ENCODE measurements at regions not wholly inside any gene's neighbourhood (a gene's known extent, or its start where the extent isn't known, plus 50 kb on each side); places are given as distances from the start of the nearest gene placed in this dataset.

GRCh38 chr1:98211271-98211845 is 290.5 kb upstream of the DPYD start:
- Histone ChIP-seq H3K36me3 (ENCODE audit: control insufficient read depth in 5 of 5, insufficient read depth in 5 of 5, low read length in 5 of 5) (no peaks in the 10 kb centered on the region), H3K4me1 (ENCODE audit: control insufficient read depth in 5 of 5, insufficient read depth in 5 of 5, low read length in 5 of 5) (no peaks in the 10 kb centered on the region), H3K9ac (ENCODE audit: low read length in 5 of 5) (no peak overlapping the region), H3K4me3 (ENCODE audit: low read depth in 1 of 5, low read length in 5 of 5) (no peak overlapping the region), H3K9me3 (ENCODE audit: control insufficient read depth in 5 of 5, low read length in 5 of 5) (no peaks in the 10 kb centered on the region), H3K27ac (ENCODE audit: low read depth, low read length) (no peak overlapping the region), H3K27me3 (ENCODE audit: control insufficient read depth in 5 of 5, insufficient read depth in 4 of 5, low read length in 5 of 5) (no peaks in the 10 kb centered on the region)

- H3K27ac ChIP-seq (ENCODE audit: low read depth, low read length) = no peak overlapping the region
- H3K9ac ChIP-seq (ENCODE audit: low read length in 5 of 5) = no peak overlapping the region
- H3K4me1 ChIP-seq (ENCODE audit: control insufficient read depth in 5 of 5, insufficient read depth in 5 of 5, low read length in 5 of 5) = no peaks in the 10 kb centered on the region
- no peaks in the 10 kb centered on the region for H3K36me3 ChIP-seq (ENCODE audit: control insufficient read depth in 5 of 5, insufficient read depth in 5 of 5, low read length in 5 of 5)
- H3K4me3 ChIP-seq (ENCODE audit: low read depth in 1 of 5, low read length in 5 of 5) = no peak overlapping the region
- H3K27me3 ChIP-seq (ENCODE audit: control insufficient read depth in 5 of 5, insufficient read depth in 4 of 5, low read length in 5 of 5) = no peaks in the 10 kb centered on the region
- no peaks in the 10 kb centered on the region for H3K9me3 ChIP-seq (ENCODE audit: control insufficient read depth in 5 of 5, low read length in 5 of 5)
Observed at GRCh38 chr1:98210563-98210962, 289.7 kb upstream of the DPYD start.

DNA sequence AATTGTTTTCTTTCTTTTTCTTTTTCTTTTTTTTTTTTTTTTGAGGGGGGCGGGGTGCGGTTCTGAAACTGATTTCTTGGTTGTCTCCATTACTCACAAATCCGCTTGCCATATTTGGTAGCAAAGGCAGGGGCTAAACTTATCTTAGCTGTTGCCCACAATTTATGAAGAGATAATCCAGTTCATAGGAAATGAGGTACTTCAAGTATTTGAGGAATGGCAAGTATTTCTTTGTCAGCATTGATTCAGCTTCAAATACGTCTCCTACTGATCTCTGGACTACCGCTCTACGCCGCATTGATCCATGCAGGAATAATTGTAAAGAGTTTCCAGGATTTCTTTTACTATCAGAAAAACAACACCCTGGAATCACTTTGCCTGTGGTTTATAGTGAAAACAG is 289.2 kb upstream of the DPYD start:
- Histone ChIP-seq H3K36me3 (ENCODE audit: control insufficient read depth in 5 of 5, insufficient read depth in 5 of 5, low read length in 5 of 5) (no peaks in the 10 kb centered on the region), H3K4me1 (ENCODE audit: control insufficient read depth in 5 of 5, insufficient read depth in 5 of 5, low read length in 5 of 5) (no peaks in the 10 kb centered on the region), H3K27me3 (ENCODE audit: control insufficient read depth in 5 of 5, insufficient read depth in 4 of 5, low read length in 5 of 5) (no peaks in the 10 kb centered on the region), H3K27ac (ENCODE audit: low read depth, low read length) (no peak overlapping the region), H3K9ac (ENCODE audit: low read length in 5 of 5) (no peak overlapping the region), H3K4me3 (ENCODE audit: low read depth in 1 of 5, low read length in 5 of 5) (no peak overlapping the region), H3K9me3 (ENCODE audit: control insufficient read depth in 5 of 5, low read length in 5 of 5) (no peaks in the 10 kb centered on the region)

DNA sequence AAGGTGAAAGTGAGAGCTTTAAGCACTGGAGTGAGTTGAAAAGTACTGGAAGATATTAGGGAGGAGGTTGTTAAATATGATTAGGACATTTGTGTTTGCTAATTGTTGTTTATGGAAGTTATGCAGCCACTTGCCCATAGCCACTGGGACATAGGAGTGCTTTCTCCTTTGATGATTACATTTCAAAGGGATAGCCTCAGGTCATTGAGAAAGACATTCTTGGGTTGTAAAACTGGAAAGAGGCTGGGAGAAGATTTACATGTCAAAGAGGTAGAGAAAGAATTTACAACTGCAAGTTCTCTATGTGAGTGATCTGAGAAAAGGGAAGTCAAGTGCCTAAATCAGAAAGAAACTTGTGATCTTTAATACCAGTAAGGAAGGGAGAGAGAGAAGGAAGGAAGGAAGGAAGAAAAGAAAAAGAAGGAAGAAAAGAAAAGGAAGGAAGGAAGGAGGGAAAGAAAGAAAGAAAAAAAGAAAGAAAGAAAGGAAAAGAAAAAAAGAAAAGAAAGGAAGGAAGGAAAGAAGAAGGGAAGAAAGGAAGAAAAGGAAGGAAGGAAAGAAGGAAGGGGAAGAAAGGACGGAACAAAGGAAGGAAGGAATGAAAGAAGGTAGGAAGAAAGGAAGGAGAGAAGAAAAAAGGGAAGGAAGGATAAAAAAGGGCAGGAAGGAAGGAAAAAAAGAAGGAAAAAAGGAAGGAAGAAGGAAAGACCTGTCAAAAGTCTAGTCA is 284.6 kb upstream of the DPYD start:
- Histone ChIP-seq H3K27me3 (ENCODE audit: control insufficient read depth in 5 of 5, insufficient read depth in 4 of 5, low read length in 5 of 5) (no peaks in the 10 kb centered on the region), H3K9ac (ENCODE audit: low read length in 5 of 5) (no peak overlapping the region), H3K36me3 (ENCODE audit: control insufficient read depth in 5 of 5, insufficient read depth in 5 of 5, low read length in 5 of 5) (no peaks in the 10 kb centered on the region), H3K4me1 (ENCODE audit: control insufficient read depth in 5 of 5, insufficient read depth in 5 of 5, low read length in 5 of 5) (no peaks in the 10 kb centered on the region), H3K9me3 (ENCODE audit: control insufficient read depth in 5 of 5, low read length in 5 of 5) (no peaks in the 10 kb centered on the region), H3K27ac (ENCODE audit: low read depth, low read length) (no peak overlapping the region), H3K4me3 (ENCODE audit: low read depth in 1 of 5, low read length in 5 of 5) (no peak overlapping the region)

- no peaks in the 10 kb centered on the region for H3K27me3 ChIP-seq (ENCODE audit: control insufficient read depth in 5 of 5, insufficient read depth in 4 of 5, low read length in 5 of 5)
- H3K4me3 ChIP-seq (ENCODE audit: low read depth in 1 of 5, low read length in 5 of 5) = no peak overlapping the region
Observed at GRCh38 chr1:98203466-98203865, 282.6 kb upstream of the DPYD start.

GRCh38 chr1:98201666-98202081 is 280.8 kb upstream of the DPYD start:
- H3K9ac ChIP-seq (ENCODE audit: low read length in 5 of 5) = no peak overlapping the region
- no peaks in the 10 kb centered on the region for H3K27me3 ChIP-seq (ENCODE audit: control insufficient read depth in 5 of 5, insufficient read depth in 4 of 5, low read length in 5 of 5)
- H3K9me3 ChIP-seq (ENCODE audit: control insufficient read depth in 5 of 5, low read length in 5 of 5) = no peaks in the 10 kb centered on the region
- no peaks in the 10 kb centered on the region for H3K36me3 ChIP-seq (ENCODE audit: control insufficient read depth in 5 of 5, insufficient read depth in 5 of 5, low read length in 5 of 5)
- H3K4me3 ChIP-seq (ENCODE audit: low read depth in 1 of 5, low read length in 5 of 5) = no peak overlapping the region
- H3K27ac ChIP-seq (ENCODE audit: low read depth, low read length) = no peak overlapping the region
- no peaks in the 10 kb centered on the region for H3K4me1 ChIP-seq (ENCODE audit: control insufficient read depth in 5 of 5, insufficient read depth in 5 of 5, low read length in 5 of 5)

More at GRCh38 chr1:98203466-98203865, 282.6 kb upstream of the DPYD start:
- Histone ChIP-seq H3K9ac (ENCODE audit: low read length in 5 of 5) (no peak overlapping the region), H3K9me3 (ENCODE audit: control insufficient read depth in 5 of 5, low read length in 5 of 5) (no peaks in the 10 kb centered on the region), H3K4me1 (ENCODE audit: control insufficient read depth in 5 of 5, insufficient read depth in 5 of 5, low read length in 5 of 5) (no peaks in the 10 kb centered on the region), H3K36me3 (ENCODE audit: control insufficient read depth in 5 of 5, insufficient read depth in 5 of 5, low read length in 5 of 5) (no peaks in the 10 kb centered on the region), H3K27ac (ENCODE audit: low read depth, low read length) (no peak overlapping the region)

GRCh38 chr1:98197356-98197755 is 276.5 kb upstream of the DPYD start:
- H3K27me3 ChIP-seq (ENCODE audit: control insufficient read depth in 5 of 5, insufficient read depth in 4 of 5, low read length in 5 of 5) = no peaks in the 10 kb centered on the region
- no peak overlapping the region for H3K27ac ChIP-seq (ENCODE audit: low read depth, low read length)
- no peak overlapping the region for H3K9ac ChIP-seq (ENCODE audit: low read length in 5 of 5)
- no peaks in the 10 kb centered on the region for H3K4me1 ChIP-seq (ENCODE audit: control insufficient read depth in 5 of 5, insufficient read depth in 5 of 5, low read length in 5 of 5)
- H3K36me3 ChIP-seq (ENCODE audit: control insufficient read depth in 5 of 5, insufficient read depth in 5 of 5, low read length in 5 of 5) = no peaks in the 10 kb centered on the region
- no peaks in the 10 kb centered on the region for H3K9me3 ChIP-seq (ENCODE audit: control insufficient read depth in 5 of 5, low read length in 5 of 5)
- no peak overlapping the region for H3K4me3 ChIP-seq (ENCODE audit: low read depth in 1 of 5, low read length in 5 of 5)

DNA sequence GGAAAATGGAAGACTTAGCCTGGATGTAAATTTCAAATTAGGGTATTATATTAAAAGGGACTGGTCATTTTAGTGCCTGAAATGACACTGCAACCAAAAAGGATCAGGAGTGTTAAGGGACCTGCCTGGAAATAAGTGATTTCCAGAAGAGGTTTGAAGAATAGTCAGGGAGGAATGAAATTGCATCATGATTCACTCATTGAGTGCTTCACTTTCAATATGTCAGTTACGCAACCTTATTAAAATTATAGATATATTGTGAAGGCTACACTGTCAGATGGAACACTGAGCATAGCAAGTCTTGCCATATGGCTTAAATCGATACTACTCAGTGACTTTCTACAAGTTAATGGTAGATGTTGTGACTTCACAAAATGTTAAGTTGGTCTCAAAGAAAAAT is 275.2 kb upstream of the DPYD start:
- Histone ChIP-seq H3K9ac (ENCODE audit: low read length in 5 of 5) (no peak overlapping the region), H3K4me3 (ENCODE audit: low read depth in 1 of 5, low read length in 5 of 5) (no peak overlapping the region), H3K27me3 (ENCODE audit: control insufficient read depth in 5 of 5, insufficient read depth in 4 of 5, low read length in 5 of 5) (no peaks in the 10 kb centered on the region), H3K9me3 (ENCODE audit: control insufficient read depth in 5 of 5, low read length in 5 of 5) (no peaks in the 10 kb centered on the region), H3K36me3 (ENCODE audit: control insufficient read depth in 5 of 5, insufficient read depth in 5 of 5, low read length in 5 of 5) (no peaks in the 10 kb centered on the region), H3K27ac (ENCODE audit: low read depth, low read length) (no peak overlapping the region), H3K4me1 (ENCODE audit: control insufficient read depth in 5 of 5, insufficient read depth in 5 of 5, low read length in 5 of 5) (no peaks in the 10 kb centered on the region)

GRCh38 chr1:98188774-98189173 is 267.9 kb upstream of the DPYD start:
- Histone ChIP-seq H3K9me3 (ENCODE audit: control insufficient read depth in 5 of 5, low read length in 5 of 5) (no peaks in the 10 kb centered on the region), H3K27me3 (ENCODE audit: control insufficient read depth in 5 of 5, insufficient read depth in 4 of 5, low read length in 5 of 5) (no peaks in the 10 kb centered on the region), H3K4me3 (ENCODE audit: low read depth in 1 of 5, low read length in 5 of 5) (no peak overlapping the region), H3K4me1 (ENCODE audit: control insufficient read depth in 5 of 5, insufficient read depth in 5 of 5, low read length in 5 of 5) (peaks cover 0 to 6% (median 0%) of the 10 kb centered on the region in 5 donors), H3K27ac (ENCODE audit: low read depth, low read length) (no peak overlapping the region), H3K9ac (ENCODE audit: low read length in 5 of 5) (no peak overlapping the region), H3K36me3 (ENCODE audit: control insufficient read depth in 5 of 5, insufficient read depth in 5 of 5, low read length in 5 of 5) (no peaks in the 10 kb centered on the region)

- no peaks in the 10 kb centered on the region for H3K36me3 ChIP-seq (ENCODE audit: control insufficient read depth in 5 of 5, insufficient read depth in 5 of 5, low read length in 5 of 5)
- no peaks in the 10 kb centered on the region for H3K9me3 ChIP-seq (ENCODE audit: control insufficient read depth in 5 of 5, low read length in 5 of 5)
- no peaks in the 10 kb centered on the region for H3K27me3 ChIP-seq (ENCODE audit: control insufficient read depth in 5 of 5, insufficient read depth in 4 of 5, low read length in 5 of 5)
- H3K27ac ChIP-seq (ENCODE audit: low read depth, low read length) = no peak overlapping the region
- peaks cover 0 to 6% (median 0%) of the 10 kb centered on the region in 5 donors for H3K4me1 ChIP-seq (ENCODE audit: control insufficient read depth in 5 of 5, insufficient read depth in 5 of 5, low read length in 5 of 5)
- no peak overlapping the region for H3K4me3 ChIP-seq (ENCODE audit: low read depth in 1 of 5, low read length in 5 of 5)
- no peak overlapping the region for H3K9ac ChIP-seq (ENCODE audit: low read length in 5 of 5)
Observed at GRCh38 chr1:98184856-98185255, 264.0 kb upstream of the DPYD start.
